ENCODE measurements at regions not wholly inside any gene's neighbourhood (a gene's known extent, or its start where the extent isn't known, plus 50 kb on each side); places are given as distances from the start of the nearest gene placed in this dataset.

DNA sequence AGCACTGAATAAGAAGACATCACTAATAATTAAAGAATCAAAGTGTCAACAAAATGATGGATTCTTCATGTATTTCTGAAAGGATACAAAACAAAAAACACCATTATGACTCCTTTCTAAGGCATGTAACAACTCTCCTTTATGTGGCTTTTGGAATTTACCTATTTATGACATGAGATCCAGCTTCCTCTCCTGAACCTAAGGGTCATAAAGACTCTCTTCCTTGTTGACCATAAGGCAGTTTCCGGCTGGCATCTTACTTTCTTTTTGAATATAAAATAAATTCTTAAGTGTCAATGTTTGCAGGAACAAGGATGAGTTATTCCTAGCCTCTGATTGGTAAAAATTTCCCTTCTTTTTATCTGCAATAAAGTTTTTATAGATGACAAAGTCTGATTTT, 111.1 kb upstream of the GRPR start:
- Mint-ChIP-seq H3K9me3 (no peaks in the 10 kb centered on the region), H3K4me3 (no peak overlapping the region), H3K27me3 (no peaks in the 10 kb centered on the region), H3K4me1 (no peaks in the 10 kb centered on the region), H3K27ac (no peak overlapping the region), H3K36me3 (ENCODE audit: low read depth) (no peaks in the 10 kb centered on the region)
- no peak for DNase-seq
- no peak for ATAC-seq

- Mint-ChIP-seq H3K27ac (no peak overlapping the region), H3K27me3 (peaks cover 3% of the 10 kb centered on the region)
- no peak for DNase-seq
These were observed 117.4 kb upstream of the GRPR start for GRCh38 chrX:16005917-16006316.

DNA sequence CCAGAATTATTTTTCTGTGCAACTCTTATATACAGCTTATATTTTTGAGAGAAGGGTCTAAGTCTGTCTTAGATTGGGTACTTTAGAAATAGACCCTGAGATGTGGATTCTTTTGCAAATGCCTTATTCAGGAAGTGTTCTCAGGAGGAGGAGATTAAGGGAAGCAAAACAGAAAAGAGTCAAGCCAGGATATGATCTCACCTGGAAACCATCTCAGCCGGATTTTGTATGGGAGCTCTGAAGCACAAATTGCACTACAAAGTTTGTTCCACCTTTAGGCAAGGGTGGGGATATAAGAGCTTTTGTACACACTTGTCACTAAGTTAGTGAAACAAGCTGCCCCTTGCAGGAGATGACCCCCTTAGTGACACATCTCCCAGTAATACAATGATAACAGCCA, 121.2 kb upstream of the GRPR start:
- Mint-ChIP-seq H3K9me3 (no peaks in the 10 kb centered on the region), H3K36me3 (ENCODE audit: low read depth) (no peaks in the 10 kb centered on the region), H3K4me3 (no peak overlapping the region), H3K4me1 (no peaks in the 10 kb centered on the region), H3K27me3 (peaks cover 3% of the 10 kb centered on the region), H3K27ac (no peak overlapping the region)
- DNase-seq (no peak), ATAC-seq (no peak)

More at GRCh38 chrX:16005917-16006316, 117.4 kb upstream of the GRPR start:
- ATAC-seq, result no peak
- no peaks in the 10 kb centered on the region for H3K9me3 Mint-ChIP-seq
- no peaks in the 10 kb centered on the region for H3K4me1 Mint-ChIP-seq
- no peak overlapping the region for H3K4me3 Mint-ChIP-seq
- no peaks in the 10 kb centered on the region for H3K36me3 Mint-ChIP-seq (ENCODE audit: low read depth)

DNA sequence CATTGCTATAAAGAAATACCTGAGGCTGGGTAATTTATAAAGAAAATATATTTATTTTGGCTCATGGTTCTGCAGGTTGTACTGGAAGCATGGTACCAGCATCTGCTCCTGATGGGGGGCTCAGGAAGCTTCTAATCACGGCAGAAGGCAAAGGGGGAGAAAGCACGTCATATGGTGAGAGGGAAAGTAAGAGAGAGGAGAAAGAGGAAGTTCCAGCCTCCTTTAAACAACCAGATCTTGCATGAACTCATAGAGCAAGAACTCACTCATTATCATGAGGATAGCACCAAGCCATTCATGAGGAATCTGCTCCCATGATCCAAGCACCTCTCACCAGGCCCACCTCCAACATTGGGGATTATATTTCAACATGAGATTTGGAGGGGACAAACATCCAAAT, 125.0 kb upstream of the GRPR start:
- Mint-ChIP-seq H3K36me3 (ENCODE audit: low read depth) (no peaks in the 10 kb centered on the region), H3K4me1 (no peaks in the 10 kb centered on the region), H3K27me3 (peaks cover 5% of the 10 kb centered on the region), H3K9me3 (peaks cover 3% of the 10 kb centered on the region), H3K4me3 (no peak overlapping the region), H3K27ac (no peak overlapping the region)
- DNase-seq, result no peak
- no peak for ATAC-seq

DNA sequence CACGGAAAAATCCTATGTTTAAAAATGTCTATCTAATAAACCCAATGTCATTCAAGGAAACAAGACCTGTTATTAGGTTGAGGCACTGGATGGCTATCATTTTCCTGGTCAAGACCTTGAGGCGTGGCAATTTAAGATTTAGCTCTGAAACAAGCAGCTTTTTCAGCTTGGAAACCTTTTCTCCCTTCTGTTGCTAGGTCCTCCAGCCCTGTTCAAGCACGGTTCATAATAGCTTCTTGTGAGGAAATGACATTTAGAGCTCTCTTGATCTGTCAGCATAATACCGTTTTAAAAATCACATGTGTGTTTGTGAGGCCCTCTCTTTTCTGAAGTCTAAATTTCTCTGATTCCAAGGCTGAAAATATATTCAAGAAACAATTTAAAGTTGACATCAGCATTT, 133.6 kb upstream of the GRPR start:
- H3K36me3 Mint-ChIP-seq (ENCODE audit: low read depth), result peaks cover 2% of the 10 kb centered on the region
- ATAC-seq (no peak), DNase-seq (no peak)
- H3K4me1 Mint-ChIP-seq, result peaks cover 13% of the 10 kb centered on the region
- H3K27ac Mint-ChIP-seq, result no peak overlapping the region
- H3K4me3 Mint-ChIP-seq, result no peak overlapping the region
- H3K27me3 Mint-ChIP-seq, result peaks cover 5% of the 10 kb centered on the region
- peaks cover 6% of the 10 kb centered on the region for H3K9me3 Mint-ChIP-seq

- Mint-ChIP-seq H3K9me3 (peaks cover 6% of the 10 kb centered on the region), H3K4me1 (peaks cover 13% of the 10 kb centered on the region), H3K27me3 (peaks cover 7% of the 10 kb centered on the region), H3K36me3 (ENCODE audit: low read depth) (peaks cover 2% of the 10 kb centered on the region), H3K27ac (no peak overlapping the region), H3K4me3 (no peak overlapping the region)
- no peak for DNase-seq
- ATAC-seq, result no peak
These were observed 134.3 kb upstream of the AP1S2 start for GRCh38 chrX:15988661-15989603.

GRCh38 chrX:15985937-15986336, 131.3 kb upstream of the AP1S2 start:
- peak; percentile 15 for DNase-seq
- H3K36me3 Mint-ChIP-seq (ENCODE audit: low read depth), result peaks cover 2% of the 10 kb centered on the region
- peaks cover 5% of the 10 kb centered on the region for H3K27me3 Mint-ChIP-seq
- peaks cover 6% of the 10 kb centered on the region for H3K9me3 Mint-ChIP-seq
- H3K4me3 Mint-ChIP-seq, result no peak overlapping the region
- peak overlapping the region; percentile 75 for H3K27ac Mint-ChIP-seq
- ATAC-seq, result peak; percentile 97
- peaks cover 13% of the 10 kb centered on the region for H3K4me1 Mint-ChIP-seq

DNA sequence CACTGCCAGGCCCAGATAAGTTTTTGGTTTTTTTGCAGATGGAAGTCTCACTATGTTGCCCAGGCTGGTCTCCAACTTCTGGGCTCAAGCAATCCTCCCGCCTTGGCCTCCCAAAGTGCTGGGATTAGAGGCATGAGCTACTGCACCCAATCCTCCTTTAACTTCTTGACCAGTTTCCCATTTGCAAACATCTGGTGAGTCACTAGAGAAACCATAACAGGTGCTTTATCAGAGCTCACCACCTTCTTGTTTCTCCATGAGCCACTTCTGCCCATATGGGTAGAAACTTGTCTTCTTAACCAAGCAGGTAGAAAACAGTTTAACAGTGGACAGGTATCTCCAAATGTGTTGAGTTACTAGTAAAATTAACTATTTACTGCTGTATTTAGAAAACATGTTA, 128.4 kb upstream of the AP1S2 start:
- Mint-ChIP-seq H3K27me3 (peaks cover 2% of the 10 kb centered on the region), H3K9me3 (peaks cover 6% of the 10 kb centered on the region), H3K36me3 (ENCODE audit: low read depth) (peaks cover 2% of the 10 kb centered on the region), H3K4me1 (peaks cover 10% of the 10 kb centered on the region), H3K4me3 (no peak overlapping the region), H3K27ac (no peak overlapping the region)
- no peak for DNase-seq
- ATAC-seq, result no peak

DNA sequence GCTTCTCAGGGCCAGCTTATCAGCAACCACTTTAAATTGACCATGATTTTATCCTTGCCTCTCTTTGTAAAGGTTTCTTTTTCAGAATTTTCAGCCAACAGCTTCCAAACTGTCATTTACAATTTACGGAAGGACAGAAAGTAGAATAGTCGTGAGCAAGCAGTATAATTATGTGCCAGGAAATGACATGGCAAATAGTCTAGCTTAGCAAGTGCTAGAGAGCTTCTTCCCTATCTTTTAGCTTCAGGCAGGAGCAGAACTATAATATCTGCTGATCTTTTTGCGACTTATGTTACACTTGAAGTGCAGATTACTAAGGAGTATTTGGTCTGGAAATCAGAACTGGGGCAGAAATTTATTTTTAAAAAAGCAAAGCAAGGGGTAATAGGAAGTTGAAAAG, 123.0 kb upstream of the AP1S2 start:
- no peak overlapping the region for H3K27ac Mint-ChIP-seq
- H3K4me1 Mint-ChIP-seq, result peaks cover 9% of the 10 kb centered on the region
- no peaks in the 10 kb centered on the region for H3K9me3 Mint-ChIP-seq
- H3K27me3 Mint-ChIP-seq, result no peaks in the 10 kb centered on the region
- H3K36me3 Mint-ChIP-seq (ENCODE audit: low read depth), result no peaks in the 10 kb centered on the region
- DNase-seq, result no peak
- no peak for ATAC-seq
- H3K4me3 Mint-ChIP-seq, result no peak overlapping the region

GRCh38 chrX:15976396-15976795, 121.8 kb upstream of the AP1S2 start:
- no peak overlapping the region for H3K4me3 Mint-ChIP-seq
- no peaks in the 10 kb centered on the region for H3K9me3 Mint-ChIP-seq
- DNase-seq, result no peak
- H3K27ac Mint-ChIP-seq, result no peak overlapping the region
- peaks cover 14% of the 10 kb centered on the region for H3K4me1 Mint-ChIP-seq
- H3K27me3 Mint-ChIP-seq, result no peaks in the 10 kb centered on the region
- H3K36me3 Mint-ChIP-seq (ENCODE audit: low read depth), result no peaks in the 10 kb centered on the region
- no peak for ATAC-seq

GRCh38 chrX:15973946-15974345, 119.3 kb upstream of the AP1S2 start:
- Mint-ChIP-seq H3K36me3 (ENCODE audit: low read depth) (no peaks in the 10 kb centered on the region), H3K4me1 (peaks cover 18% of the 10 kb centered on the region), H3K27ac (no peak overlapping the region), H3K27me3 (no peaks in the 10 kb centered on the region), H3K9me3 (no peaks in the 10 kb centered on the region), H3K4me3 (no peak overlapping the region)
- ATAC-seq, result no peak
- no peak for DNase-seq

- Mint-ChIP-seq H3K4me1 (peaks cover 18% of the 10 kb centered on the region), H3K36me3 (ENCODE audit: low read depth) (no peaks in the 10 kb centered on the region), H3K4me3 (no peak overlapping the region), H3K27ac (no peak overlapping the region), H3K27me3 (no peaks in the 10 kb centered on the region), H3K9me3 (no peaks in the 10 kb centered on the region)
- ATAC-seq, result peak; percentile 80
- DNase-seq, result peak; percentile 15
These were observed 118.7 kb upstream of the AP1S2 start for GRCh38 chrX:15973299-15973698.

GRCh38 chrX:15971696-15972095, 117.1 kb upstream of the AP1S2 start:
- H3K4me1 Mint-ChIP-seq, result peaks cover 16% of the 10 kb centered on the region
- H3K27me3 Mint-ChIP-seq, result no peaks in the 10 kb centered on the region
- no peaks in the 10 kb centered on the region for H3K9me3 Mint-ChIP-seq
- no peak overlapping the region for H3K27ac Mint-ChIP-seq
- H3K36me3 Mint-ChIP-seq (ENCODE audit: low read depth), result no peaks in the 10 kb centered on the region
- no peak overlapping the region for H3K4me3 Mint-ChIP-seq
- no peak for DNase-seq
- ATAC-seq, result no peak

GRCh38 chrX:15963858-15964257, 109.2 kb upstream of the AP1S2 start:
- no peak for ATAC-seq
- H3K9me3 Mint-ChIP-seq, result no peaks in the 10 kb centered on the region
- no peak overlapping the region for H3K4me3 Mint-ChIP-seq
- DNase-seq, result no peak
- H3K4me1 Mint-ChIP-seq, result no peaks in the 10 kb centered on the region
- no peaks in the 10 kb centered on the region for H3K36me3 Mint-ChIP-seq (ENCODE audit: low read depth)
- no peaks in the 10 kb centered on the region for H3K27me3 Mint-ChIP-seq
- H3K27ac Mint-ChIP-seq, result no peak overlapping the region

GRCh38 chrX:15960237-15960636, 105.6 kb upstream of the AP1S2 start:
- no peaks in the 10 kb centered on the region for H3K9me3 Mint-ChIP-seq
- DNase-seq (no peak), ATAC-seq (no peak)
- no peaks in the 10 kb centered on the region for H3K4me1 Mint-ChIP-seq
- H3K27ac Mint-ChIP-seq, result no peak overlapping the region
- H3K4me3 Mint-ChIP-seq, result no peak overlapping the region
- no peaks in the 10 kb centered on the region for H3K27me3 Mint-ChIP-seq
- no peaks in the 10 kb centered on the region for H3K36me3 Mint-ChIP-seq (ENCODE audit: low read depth)

Measured in activated naive CD8-positive, alpha-beta T cell treated with anti-CD3 and anti-CD28 coated beads, Interleukin-2, amount 50 U/mL, for 24 hours (primary cell).